T-helper 1 cell (primary cell): ENCODE measurements at regions not wholly inside any gene's neighbourhood (a gene's known extent, or its start where the extent isn't known, plus 50 kb on each side); places are given as distances from the start of the nearest gene placed in this dataset.
A peak's percentile ranks its signal among the peaks of the same experiment; 100 is the strongest.
"Not testable (repeated sequence)": the region's sequence is repeated elsewhere in the genome, so short reads cannot be mapped to it uniquely, and the experiment has no call there.

ENCODE experiments used
- DNase-seq, 5 donors: peaks; one replicate each; pipeline ENCODE4 v3.0.0-alpha.2; 2012 to 2020

- no peak for DNase-seq
These were observed 130.8 kb upstream of the RAP1B start for GRCh38 chr12:68479896-68480291.

DNA sequence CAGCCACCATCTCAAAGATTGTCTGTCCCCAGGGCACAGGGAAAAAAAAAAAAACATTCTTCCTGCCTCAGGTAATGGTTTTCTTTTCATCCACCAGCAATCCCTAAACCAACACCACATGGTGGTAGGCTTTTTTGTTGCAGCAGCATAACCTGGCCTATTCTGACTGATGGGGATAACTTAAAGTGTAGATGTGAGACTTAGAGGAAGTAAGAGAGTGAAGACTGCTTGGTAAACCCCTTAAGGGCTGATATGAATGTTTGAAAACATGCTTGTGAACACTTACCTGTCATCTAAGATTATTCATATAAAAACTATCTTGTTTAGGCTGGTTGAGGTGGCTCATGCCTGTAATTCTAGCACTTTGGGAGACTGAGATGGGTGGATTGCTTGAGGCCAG is 130.2 kb upstream of the RAP1B start:
- DNase-seq, result peak in 1 of 5 donors; percentile 45

DNA sequence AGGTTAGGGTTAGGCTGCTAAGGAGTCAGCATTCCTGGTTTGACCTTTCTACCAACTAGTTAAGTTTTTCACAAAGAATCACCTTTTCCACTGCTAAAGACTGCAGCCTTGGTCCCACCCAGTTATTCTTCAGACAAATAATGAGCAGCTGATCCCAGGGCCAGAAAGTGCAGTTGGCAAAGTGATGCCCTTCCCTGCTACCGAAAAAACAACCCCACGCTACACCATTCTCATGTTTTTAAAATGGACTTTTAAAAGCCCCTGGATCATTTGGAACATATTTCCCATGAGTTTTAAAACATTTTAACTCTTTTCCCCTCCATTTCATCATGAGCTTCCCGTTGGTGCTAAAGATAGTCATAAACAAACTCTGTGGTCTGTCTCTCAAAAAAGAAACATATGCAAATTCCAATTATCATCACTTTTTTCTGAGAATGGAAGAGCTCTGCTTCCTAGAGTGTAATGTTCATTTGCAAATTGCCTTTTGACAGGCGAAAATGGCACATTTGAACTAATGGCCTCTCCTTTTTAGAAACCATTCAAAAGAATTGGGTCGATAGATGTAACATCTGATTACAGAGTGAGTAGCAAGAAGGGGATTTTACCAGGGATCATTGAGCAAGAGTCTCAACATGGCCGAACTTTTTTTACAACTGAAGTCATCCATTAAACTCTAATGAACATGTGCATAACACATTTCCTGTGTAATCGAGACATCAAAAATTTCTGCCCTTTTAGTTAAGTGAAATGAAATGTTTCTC is 129.3 kb upstream of the RAP1B start:
- peak in 1 of 5 donors; percentile 90 for DNase-seq

GRCh38 chr12:68482014-68482413 is 128.7 kb upstream of the RAP1B start:
- no peak for DNase-seq

GRCh38 chr12:68482660-68483059 is 128.0 kb upstream of the RAP1B start:
- DNase-seq, result peak in 1 of 5 donors; percentile 81

- DNase-seq, result peak in 1 of 5 donors; percentile 61
These were observed 126.9 kb upstream of the RAP1B start for GRCh38 chr12:68483592-68484383.

DNA sequence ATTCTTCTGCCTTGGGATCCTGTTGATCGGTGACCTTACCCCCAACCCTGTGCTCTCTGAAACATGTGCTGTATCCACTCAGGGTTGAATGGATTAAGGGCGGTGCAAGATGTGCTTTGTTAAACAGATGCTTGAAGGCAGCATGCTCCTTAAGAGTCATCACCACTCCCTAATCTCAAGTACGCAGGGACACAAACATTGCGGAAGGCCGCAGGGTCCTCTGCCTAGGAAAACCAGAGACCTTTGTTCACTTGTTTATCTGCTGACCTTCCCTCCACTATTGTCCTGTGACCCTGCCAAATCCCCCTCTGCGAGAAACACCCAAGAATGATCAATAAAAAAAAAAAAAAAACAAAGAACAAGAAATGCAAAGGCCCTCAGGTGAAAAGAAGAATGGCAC is 126.1 kb upstream of the RAP1B start:
- DNase-seq, result not testable (repeated sequence)

DNA sequence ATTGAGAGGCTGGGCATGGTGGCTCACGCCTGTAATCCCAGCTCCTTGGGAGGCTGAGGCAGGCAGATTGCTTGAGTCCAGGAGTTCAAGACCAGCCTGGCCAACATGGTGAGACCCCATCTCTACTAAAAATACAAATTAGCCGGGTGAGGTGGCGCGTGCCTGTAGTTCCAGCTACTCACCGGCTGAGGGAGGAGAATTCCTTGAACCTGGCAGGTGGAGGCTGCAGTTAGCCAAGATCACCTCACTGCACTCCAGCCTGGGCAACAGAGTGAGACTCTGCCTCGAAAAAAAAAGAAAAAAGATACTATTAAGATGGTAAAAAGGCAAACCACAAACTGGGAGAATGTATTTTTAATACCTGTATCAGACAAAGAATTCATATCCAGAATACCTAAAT is 124.2 kb upstream of the RAP1B start:
- DNase-seq, result not testable (repeated sequence)

GRCh38 chr12:68487721-68488309 is 122.9 kb upstream of the RAP1B start:
- DNase-seq, result no peak

- DNase-seq, result no peak
These were observed 121.4 kb upstream of the RAP1B start for GRCh38 chr12:68489273-68489672.

- peak in 1 of 5 donors; percentile 10 for DNase-seq
These were observed 120.2 kb upstream of the RAP1B start for GRCh38 chr12:68490476-68490875.

GRCh38 chr12:68491204-68491960 is 119.3 kb upstream of the RAP1B start:
- no peak for DNase-seq

DNA sequence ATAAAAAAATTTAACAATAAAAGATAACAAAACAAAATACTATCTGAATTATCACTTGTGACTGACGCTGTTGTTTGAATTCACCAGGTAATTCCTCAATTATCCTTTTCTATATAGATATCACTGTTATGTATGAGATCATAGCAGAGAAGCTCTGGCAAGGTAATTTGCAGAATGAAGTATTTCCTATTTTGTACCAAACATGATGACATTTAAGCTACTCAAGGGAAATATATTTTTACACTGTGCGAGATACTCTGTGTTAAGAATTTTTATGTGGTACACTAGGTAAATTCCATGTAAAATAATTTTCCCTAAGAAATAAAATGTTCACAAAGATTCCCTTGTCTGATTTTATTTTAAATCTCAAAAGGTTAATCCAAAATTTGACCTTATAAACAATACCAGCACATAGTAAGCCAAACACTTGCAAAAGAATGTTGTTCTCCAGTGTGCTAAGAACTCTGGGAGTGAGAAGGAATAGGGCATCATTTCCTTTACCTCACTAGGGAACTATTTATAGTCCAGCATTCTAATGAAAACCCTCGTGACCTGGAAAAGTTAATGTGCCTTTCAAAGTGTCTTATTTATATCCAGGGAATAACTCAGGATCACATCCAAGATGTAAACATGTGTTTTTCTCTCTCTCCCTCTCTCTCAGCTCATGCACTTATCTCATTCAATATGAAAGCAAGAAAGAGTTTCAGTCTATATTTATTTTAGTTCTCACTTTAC is 115.2 kb upstream of the RAP1B start:
- no peak for DNase-seq

DNA sequence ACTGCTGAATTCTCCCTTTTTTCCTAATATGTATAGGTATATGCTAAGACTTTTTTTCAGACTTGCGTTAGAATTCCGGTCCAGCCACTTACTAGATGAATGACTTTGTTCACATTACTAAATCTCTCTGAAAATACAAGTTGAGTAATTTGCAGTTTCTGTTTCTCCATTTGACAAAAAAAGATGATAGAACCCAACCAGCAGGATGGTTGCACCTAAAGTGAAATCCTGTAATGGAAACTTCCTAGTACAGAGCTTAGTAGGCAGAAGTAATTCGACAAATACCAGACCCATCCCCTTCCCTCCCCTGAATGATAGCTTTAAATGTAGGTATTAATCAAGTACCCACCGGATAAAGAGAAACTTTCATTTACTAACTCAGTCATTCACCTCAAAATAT is 113.6 kb upstream of the RAP1B start:
- peak in 1 of 5 donors; percentile 73 for DNase-seq

- DNase-seq, result peak in 1 of 5 donors; percentile 69
These were observed 113.0 kb upstream of the RAP1B start for GRCh38 chr12:68497702-68498101.

DNA sequence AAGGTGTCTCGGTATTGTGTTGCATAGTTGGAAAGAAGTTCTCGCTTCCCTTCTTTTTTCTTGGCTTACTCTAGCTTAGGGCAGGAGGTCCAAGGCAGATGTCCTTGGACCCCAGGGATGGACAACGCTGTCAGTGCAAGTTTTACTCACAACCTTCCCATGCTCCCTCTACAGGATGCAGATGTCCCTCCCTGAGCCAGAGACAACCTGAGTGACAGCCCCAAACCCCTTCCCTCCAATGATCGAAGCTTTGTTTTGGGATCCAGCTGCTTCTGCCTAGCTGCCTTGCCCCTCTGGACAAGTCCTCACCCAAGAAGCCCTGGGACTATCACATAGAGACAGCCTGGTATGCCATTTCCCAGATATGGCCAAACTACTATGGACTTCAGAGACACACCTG is 112.0 kb upstream of the RAP1B start:
- no peak for DNase-seq

DNA sequence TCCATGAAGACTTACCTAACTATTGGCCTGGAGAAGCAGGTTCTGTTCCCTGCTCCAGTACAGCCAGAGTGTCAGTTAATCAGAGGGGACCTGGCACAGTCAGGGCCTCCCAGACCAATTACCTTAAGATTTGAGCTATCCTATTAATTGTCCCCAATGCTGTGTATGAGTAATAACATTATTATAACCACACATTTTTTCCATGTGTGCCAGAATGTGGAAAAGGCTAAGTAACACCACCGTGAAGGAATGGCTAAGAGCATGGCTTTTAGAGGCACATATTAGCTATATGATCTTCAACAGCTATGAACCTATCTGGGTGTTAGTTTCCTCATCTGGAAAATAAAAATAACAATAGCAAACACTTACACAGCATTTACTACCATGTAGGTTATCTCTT is 111.1 kb upstream of the RAP1B start:
- no peak for DNase-seq

GRCh38 chr12:68501226-68501625 is 109.5 kb upstream of the RAP1B start:
- DNase-seq, result no peak

DNA sequence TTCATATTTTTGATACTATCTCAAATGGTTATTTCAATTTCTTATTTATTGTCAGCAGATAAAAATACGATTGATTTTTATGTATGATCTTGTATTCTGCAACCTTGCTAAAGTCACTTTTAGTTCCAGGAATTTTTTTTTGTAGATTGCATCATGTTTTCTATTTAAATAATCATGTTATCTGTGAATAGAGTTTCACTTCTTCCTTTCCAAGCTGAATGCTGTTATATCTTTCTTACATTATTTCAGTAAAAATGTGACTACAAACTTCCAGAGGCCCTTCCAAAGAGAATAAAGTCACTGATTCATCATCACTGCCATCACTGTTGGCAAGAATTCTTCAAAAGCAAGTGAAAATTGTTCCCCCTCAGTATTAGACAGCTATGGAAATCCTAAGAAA is 104.7 kb upstream of the RAP1B start:
- DNase-seq, result no peak

GRCh38 chr12:68506619-68507018 is 104.1 kb upstream of the RAP1B start:
- DNase-seq, result no peak

DNA sequence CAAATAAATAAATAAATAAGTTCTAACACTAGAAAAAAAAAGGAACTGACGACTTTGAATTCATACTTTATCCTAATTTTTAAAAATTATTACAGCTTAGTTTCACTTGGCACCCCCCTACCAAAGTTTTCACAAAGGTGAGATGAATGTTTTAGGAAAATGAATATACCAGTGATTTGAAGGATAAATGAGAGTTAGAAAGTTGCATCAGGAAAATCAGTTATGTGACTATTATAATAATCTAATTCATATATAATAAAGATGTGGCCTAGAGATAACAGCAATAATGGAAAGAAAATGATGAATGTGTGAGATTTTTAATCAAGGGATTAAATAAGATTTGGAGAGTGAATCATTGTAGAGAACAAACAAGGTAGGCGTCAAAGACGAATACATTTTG is 103.0 kb upstream of the RAP1B start:
- no peak for DNase-seq

GRCh38 chr12:68508576-68508975 is 102.1 kb upstream of the RAP1B start:
- DNase-seq, result no peak
